ENCODE measurements at regions not wholly inside any gene's neighbourhood (a gene's known extent, or its start where the extent isn't known, plus 50 kb on each side); places are given as distances from the start of the nearest gene placed in this dataset.
"Not testable (repeated sequence)": the region's sequence is repeated elsewhere in the genome, so short reads cannot be mapped to it uniquely, and the experiment has no call there.

DNA sequence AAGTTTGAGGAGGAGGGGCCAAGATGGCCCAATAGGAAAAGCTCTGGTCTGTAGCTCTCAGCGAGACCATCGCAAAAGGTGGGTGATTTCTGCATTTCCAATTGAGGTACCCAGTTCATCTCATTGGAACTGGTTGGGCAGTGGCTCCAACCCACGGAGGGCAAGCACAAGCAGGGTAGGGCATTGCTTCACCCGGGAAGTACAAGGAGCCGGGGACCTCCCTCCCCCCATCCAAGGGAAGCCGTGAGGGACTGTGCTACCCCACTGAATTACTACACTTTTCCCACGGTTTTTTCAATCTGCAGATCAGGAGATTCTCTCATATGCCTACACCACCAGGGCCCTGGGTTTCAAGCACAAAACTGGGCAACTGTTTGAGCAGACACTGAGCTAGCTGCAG lies 58.0 kb upstream of the EFCAB3 start:
- no peak for DNase-seq

DNA sequence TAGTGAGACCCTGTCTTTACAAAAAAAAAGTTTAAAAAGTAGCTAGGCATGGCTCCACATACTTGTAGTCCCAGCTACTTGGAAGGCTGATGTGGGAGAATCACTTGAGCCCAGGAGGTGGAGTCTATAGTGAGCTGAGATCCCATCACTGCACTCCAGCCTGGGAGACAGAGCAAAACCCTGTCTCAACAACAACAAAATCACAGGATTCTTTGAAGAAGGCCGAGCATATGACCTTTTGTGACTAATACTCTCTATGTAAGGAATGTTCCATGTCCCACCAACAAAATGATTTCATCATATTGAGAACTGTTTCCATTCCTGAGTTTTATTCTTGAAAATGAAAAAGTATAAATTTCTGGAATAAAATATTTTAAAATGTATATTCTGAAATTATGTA lies 58.9 kb upstream of the EFCAB3 start:
- no peak for DNase-seq

DNA sequence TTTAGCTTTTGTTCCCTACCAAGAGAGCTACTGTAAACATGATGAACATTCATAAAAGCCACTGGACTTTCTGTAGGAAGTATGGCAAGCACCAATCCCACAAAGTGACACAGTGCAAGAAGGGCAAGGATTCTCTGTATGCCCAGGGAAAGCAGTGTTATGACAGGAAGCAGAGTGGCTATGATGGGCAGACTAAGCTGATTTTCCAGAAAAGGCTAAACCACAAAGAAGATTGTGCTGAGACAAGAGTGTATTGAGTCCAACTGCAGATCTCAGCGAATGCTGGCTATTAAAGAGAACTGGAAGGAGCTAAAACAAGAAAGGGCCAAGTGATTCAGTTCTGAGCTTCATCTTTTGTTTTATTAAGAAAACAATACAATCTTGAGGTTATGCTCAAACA lies 60.5 kb upstream of the EFCAB3 start:
- DNase-seq: no peak

DNA sequence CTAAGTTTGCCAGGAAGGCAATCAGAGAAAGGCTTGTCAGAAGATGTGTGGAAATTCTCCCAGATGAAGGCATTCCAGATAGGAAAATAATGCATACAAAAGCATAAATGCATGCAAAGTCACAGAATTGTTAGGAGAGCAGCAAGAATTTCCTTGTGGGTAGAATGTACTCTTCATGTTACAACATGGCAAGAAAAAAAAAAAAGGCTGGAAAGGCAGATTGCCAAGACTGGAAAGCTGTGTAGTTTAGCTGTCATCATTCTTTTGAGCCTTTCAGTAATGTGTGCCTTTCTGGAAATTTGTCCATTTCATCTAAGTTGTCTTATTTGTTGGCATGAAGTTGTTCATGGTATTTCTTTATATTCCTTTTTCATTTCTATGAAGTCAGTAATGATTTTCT lies 71.0 kb upstream of the EFCAB3 start:
- DNase-seq: no peak

DNA sequence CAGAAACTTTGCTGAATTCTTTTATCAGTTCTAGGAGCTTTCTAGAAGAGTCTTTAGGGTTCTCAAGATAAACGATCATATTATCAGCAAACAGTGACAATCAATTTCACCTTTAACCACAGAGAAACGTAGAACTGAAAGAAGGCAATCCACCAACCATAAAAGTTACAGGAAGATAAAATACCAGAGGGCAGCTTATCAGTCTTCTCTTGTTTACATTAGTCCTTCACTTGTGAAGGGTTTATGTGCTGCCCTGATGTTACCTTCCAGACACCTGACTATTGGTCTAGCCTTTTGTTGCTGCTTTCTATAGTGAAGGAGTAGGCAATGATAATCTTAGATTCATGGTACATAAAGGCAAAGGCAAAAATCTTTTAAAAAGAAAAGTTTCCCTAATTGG lies 73.2 kb upstream of the EFCAB3 start:
- no peak for DNase-seq

DNA sequence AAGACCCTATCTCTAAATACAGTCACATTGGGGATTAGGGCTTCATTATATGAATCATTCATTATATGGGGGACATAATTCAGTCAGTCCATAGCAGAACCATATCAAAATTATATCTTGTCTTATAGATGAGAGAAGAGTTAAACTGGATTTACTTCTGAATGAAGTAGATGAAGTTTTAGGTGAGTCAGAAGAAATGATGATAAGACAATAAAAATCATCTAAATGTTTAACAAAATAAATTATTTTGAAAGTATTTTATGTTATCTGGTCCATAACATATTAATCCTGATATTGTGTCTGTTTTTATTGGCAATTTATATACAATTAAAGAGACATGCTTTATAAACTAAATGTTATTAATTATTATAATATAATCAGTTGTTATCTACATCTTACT lies 76.9 kb upstream of the EFCAB3 start:
- no peak for DNase-seq

DNA sequence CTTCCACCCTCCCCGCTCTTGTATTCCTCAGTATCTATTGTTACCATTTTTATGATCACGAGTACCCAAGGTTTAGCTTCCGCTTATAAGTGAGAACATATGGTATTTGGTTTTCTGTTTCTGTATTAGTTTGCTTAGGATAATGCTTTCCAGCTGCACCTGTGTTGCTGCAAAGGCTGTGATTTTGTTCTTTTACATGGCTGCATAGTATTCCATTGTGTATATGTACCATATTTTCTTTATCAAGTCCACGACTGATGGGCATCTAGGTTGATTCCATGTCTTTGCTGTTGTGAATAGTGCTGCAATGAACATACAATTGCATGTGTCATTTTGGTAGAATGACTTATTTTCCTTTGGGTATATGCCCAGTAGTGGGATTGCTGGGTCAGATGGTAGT lies 79.7 kb upstream of the EFCAB3 start:
- DNase-seq: no peak

DNA sequence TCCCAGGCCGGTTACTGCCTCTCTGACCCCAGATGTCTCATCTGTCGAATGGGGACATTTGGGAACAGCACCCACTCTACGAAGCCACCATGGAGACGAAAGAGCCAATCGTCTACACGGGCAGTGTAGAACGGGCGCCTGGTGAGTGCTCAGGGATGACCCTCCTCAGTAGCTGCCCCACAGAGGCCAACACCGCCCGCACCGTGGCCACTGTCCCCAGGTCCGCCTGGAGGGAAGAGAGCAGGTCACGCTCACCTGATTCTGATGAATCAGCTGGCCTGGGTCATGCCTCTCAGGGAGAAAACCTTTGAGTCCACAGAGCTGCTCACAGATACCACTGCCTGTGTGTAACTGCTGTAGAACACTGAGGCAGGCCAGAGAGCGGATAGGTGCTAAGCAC lies 105.1 kb upstream of the EFCAB3 start:
- DNase-seq: not testable (repeated sequence)

DNA sequence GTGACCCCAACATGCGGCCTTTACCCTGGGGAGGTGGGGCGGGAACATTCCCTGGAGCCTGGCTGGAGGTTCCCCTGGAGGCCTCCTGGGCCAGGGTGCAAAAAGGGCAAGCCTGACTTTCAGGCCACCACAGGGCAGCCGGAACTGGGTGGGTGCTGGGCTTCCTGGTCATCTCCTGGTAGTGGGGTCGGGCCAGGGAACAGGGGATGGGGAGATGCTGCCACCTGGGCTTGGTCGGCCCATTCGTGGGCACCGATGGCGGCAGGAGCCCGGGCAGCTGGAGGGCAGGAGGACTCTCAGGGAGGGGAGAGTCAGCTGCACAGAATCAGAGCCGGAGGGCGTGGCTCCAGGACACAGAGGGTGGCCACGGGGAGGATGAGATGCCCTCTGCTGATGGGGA lies 112.0 kb upstream of the EFCAB3 start:
- DNase-seq: not testable (repeated sequence)

DNA sequence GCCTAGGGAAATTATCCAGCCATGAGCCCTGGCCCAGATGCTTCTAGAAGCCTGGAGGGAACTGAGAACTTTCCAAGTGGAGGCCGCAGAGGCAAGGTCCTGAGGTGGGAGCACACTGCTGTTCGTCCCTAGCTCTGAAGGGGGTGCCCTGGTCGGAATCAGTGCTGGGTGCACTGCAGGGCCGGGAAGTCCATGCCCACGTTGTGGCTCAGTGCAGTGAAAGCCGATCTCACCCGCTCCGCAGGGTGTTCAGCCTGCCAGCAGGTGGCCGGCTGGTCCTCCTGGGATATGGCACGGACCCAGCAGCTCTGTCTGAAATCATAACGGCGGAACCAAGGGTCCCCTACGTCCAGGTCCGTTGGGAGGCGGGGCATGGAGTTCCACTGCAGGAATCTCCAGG lies 115.4 kb upstream of the EFCAB3 start:
- DNase-seq: not testable (repeated sequence)

DNA sequence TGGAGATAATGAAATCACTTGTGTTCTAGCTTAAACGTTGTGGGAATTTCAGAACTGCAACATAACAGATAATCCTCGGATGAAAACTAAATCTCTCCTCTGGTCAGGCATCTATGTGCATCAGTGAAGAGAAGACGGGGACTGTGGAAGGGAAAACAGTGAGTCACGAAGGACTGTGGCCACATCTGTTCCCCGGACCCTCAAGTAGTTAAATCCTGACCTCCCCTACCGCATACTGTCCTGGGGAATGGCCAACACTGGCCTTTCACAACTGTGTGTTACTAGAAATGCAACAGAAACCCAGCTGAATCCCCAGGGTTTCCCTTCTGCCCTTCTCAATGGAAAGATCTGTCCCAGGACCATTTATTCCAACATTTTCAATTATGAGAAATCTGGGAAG lies 124.6 kb upstream of the EFCAB3 start:
- not testable (repeated sequence) for DNase-seq

DNA sequence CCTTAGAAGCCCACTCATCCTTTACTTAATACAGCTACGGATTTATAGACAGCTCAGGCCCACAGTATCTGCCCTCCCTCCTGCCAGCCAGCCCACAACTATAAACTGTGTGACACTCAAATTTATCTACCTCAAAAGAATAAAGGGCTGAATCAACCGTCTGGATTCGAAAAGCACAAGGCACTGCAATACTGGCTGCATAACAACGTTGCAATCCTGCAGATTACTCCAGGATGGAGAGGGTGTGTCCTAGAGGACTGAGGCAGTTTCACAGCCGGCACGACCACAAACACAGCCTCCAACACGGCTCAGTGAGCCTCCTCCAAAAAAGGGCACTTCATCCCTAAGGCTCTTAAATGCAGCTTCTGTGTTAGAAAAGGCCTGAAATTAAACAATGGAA lies 138.3 kb upstream of the EFCAB3 start:
- not testable (repeated sequence) for DNase-seq

DNA sequence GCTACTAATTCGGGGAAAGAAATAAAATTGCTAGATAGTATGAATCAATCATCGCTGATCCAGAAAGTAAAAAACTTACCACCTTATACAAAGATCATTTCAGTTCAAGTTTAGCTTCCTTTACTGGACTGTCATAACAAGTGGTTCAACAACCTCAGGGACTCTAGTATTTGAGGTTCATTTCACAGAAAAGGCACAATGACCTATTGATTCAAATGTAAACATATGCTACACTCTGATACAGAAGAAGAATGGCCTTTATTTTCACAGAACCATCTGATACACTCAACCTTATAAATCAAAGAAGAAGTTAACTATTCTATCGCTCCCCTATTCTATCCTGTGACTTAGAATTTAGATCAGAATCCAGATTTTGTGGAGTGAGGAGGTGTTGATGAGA lies 140.8 kb upstream of the EFCAB3 start:
- DNase-seq: not testable (repeated sequence)

DNA sequence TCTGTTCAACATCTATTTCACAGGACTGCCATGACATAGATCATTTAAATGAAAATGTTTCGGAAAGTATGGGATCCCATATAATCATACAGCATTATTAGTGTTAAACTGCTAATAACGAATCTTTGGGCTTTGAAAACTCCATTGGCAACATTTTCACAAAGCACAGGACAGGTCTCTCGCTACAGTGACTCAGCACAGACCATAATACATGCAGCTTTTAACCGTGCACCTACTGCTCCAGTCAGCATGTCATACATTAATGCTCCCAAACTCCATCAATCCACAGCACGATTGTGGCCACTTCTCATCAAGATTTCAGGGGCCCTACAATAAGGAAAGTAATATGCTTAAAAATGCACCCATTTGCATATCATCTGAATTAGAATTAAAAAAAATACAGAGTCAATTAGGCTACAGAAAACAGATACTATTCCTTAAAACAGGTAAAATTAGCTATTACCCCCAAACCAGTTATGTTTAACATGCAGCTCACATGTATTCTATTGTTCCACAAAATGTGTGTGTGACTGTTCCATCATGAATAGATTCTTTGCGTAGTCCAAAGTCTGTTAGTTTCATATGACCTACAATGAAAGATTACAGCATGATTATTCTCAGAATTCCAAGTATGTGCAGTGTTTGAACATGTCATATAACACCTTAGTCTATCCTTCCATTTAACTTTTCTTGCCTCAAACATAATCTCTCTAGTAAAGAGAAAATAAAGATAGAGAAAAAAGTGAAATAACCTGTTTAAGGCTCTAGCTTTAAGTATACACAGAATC lies 141.6 kb upstream of the EFCAB3 start:
- not testable (repeated sequence) for DNase-seq

DNA sequence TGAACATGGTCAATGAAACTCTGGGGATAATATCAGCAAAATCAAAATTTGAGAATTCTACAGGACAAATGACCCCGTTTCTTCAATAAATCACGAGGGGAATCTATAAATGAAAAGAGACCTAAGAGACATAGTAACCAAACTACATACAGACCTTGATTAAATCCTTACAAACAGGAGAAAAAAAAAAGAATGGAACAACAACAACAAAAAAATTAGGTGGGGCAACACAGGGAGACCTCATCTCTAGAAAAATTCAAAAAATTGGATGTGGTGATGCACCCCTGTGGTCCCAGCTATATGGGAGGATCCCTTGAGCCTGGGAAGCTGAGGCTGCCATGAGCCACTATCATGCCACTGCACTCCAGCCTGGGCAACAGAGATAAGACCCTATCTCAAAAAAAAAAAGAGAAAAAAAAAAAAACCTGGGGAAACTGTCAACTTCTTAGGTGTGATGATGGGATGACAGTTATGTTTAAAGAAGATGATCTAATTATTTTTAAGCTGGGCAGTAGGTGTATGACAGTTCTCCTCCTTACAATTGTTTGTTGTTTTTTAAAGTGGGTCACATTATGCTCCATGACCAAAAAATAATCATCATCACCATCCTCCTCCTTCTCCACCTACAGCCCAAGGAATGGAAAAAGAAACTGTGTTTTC lies 146.4 kb upstream of the EFCAB3 start:
- DNase-seq: not testable (repeated sequence)

DNA sequence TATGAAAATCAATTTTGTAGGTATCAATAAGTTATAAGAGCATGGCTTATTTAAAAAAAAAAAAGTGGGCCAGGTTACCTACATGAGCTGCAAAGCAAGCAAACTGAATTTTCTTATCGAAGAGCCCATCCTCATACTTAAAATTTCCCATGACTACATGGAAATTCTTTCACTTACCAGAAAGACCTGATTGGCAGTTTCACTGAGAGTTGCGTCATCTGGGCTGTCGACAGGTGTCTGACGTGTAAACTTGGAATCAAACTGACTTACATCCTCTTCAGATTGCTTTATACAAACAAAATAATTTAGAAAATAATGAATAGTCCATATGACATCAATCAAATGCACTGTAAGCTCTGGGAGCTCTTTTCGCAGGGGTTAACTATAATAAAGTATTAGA lies 149.1 kb upstream of the EFCAB3 start:
- DNase-seq: not testable (repeated sequence)

DNA sequence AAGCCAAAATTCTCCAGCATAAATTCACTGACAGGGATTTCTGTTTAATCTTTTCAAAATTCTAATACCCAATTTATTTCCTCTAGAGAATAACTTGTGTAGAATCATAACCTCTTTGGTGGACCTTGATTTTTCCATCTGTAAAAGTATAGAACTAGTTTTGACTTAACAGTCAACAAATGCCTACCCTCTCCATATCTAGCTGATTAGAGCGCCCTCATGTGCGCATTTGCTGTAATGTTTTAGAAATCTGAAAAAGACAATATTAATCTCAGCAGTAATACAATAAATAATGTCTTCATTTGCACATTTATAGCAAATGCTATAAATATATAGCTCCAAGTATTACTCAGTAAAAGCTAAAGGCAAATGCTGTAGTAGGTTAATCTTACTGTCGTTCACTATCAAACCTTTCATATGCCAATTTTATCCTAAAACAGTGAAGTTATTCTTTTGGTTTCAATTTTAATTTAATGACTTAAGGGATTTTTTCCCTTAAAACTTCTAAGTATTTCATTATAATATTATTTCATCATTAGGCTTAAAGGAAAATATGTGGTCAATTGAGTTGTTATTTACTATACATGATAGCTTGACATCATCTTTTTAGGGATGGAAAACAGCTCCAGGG lies 153.6 kb upstream of the EFCAB3 start:
- peak in 1 of 2 donors; percentile 26 for DNase-seq

DNA sequence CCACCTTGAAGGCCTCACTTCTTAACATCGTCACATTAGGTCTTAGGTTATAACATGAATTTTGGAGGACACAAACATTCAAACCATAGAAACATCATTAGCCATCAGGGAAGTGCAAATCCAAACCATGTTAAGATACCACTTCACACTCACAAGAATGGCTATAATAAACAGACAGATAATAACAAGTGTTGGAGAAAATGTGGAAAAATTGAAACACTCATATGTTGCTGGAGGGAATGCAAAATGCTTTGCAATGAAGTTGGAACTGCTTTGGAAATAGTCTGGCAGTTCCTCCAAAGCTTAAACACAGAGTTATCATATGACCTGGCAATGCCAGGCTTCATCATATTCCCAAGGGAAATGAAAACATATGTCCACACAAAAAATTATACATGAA lies 156.8 kb upstream of the EFCAB3 start:
- not testable (repeated sequence) for DNase-seq

DNA sequence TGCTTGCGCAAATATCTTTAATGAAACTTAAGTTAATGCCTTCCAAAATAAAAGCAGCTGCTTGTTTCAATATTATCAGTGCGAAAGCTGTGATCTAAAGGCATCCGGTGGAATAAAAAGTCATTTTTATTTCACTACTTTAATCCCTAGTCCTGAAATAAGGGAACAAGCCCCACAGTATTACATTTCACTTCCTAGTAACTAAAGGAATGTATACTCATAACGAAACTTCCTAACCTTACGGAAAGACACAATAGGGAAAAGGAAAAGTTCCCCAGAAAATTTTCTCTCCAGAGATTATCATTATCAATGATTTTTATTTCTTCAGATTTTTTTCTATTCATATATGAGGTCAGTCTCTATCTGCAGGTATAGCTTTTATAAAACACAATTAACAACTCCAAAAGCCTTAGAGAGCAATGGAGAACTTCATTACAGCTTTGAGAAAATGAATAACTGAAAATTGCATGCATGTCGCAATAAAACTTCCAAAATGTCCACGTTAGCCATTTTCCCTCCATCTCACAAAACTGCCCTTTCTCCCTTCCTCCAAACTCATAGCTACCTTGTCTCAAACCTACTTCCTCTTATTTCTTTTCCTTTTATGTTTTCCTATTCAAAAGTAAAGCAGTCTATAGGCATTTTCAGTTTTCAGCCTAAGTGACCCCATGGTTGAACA lies 154.3 kb upstream of the MED13 start:
- no peak for DNase-seq

DNA sequence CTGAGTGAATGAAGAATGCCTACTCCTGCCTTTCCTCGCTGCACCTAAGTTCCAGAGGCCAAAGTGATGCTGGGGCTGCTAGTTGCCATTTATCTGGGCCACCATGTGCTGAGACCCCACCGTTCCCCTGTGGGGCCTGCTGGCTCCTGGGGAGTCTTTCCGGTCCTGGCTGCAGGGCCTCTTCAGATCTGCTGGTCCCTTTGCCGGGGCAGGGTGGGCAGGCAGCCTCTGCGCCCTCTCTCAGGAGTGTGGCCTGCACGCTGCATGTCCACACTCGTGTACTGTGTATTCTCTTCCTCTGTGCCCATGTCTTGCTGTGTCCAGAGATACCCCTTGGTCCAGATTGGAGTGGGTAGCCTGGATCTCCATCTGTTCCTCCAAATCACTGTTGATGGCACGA lies 151.8 kb upstream of the MED13 start:
- no peak for DNase-seq

DNA sequence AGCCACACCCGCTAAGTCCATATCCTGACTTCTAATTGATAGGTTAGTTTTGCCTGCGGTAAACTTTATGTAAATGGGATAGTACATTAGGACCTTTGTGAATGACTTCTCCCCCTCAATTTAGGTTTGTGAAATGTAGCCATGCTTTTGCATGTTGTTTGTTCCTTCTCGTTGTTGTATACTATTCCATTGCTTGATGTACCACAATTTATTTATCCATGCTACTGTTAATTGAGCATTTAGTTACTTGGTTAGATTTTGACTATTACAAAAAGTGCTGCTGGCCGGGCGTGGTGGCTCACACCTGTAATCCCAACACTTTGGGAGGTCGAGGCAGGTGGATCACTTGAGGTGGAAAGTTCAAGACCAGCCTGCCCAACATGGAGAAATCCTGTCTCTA lies 150.8 kb upstream of the MED13 start:
- not testable (repeated sequence) for DNase-seq

DNA sequence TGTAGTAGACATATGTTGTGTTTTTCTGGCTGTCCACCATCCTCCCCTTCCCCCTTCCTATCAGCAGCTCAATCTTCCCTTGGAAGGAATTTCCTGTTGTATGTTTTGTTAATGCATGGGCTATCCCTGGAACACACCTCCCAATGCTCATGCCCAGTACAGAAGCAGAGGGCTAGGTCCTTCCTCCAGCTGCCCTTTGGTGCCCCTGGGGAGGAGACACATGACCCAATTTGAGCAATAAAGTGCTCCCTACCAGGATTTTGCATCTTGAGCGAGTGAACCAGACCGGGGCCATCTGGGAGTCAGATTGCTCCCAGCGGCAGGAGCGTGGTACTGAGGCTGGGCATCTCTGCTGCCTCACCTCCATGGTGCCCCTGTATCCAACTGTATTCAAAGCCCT lies 141.5 kb upstream of the MED13 start:
- no peak for DNase-seq

DNA sequence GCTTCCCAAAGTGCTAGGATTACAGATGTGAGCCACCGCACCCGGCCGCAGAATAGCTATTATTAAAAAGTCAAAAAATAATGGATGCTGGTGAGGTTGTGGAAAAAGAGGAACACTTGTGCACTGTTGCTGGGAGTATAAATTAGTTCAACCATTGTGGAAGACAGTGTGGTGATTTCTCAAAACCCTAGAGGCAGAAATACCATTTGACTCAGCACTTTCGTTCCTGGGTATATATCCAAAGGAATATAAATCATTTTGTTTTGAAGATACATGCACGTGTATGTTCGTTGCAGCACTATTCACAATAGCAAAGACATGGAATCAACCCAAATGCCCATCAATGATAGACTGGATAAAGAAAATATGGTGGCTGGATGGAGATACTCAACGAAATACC lies 132.1 kb upstream of the MED13 start:
- not testable (repeated sequence) for DNase-seq

DNA sequence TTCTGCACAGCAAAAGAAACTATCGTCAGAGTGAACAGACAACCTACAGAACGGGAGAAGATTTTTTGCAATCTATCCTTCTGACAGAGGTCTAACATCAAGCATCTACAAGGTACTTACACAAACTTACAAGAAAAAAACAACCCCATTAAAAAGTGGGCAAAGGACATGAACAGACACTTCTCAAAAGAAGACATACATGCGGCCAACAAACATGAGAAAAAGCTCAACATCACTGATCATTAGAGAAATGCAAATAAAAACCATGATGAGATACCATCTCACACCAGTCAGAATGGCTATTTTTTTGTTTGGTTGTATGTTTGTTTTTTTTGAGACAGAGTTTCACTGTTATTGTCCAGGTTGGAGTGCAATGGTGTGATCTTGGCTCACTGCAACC lies 131.5 kb upstream of the MED13 start:
- DNase-seq: not testable (repeated sequence)
